Natural killer cell (primary cell): ENCODE measurements at regions not wholly inside any gene's neighbourhood (a gene's known extent, or its start where the extent isn't known, plus 50 kb on each side); places are given as distances from the start of the nearest gene placed in this dataset.

ENCODE experiments used
- ATAC-seq, 3 donors: fragments of 150-1000 bp in 2 of 3; fragments of 200-7000 bp in 1 of 3; cut with Tn5 transposase; 1 replicate in 1 of 3; 2 replicates in 2 of 3; pipeline ENCODE4 v1.10.0; 2021; ENCODE audit warnings: mild to moderate bottlenecking in 2 of 3, moderate library complexity in 2 of 3
- DNase-seq, 2 donors: peaks; one replicate each; pipeline versions ENCODE4 v3.0.0 to v3.0.0-alpha.2; 2013 to 2021; ENCODE audit warnings: mixed read lengths in 1 of 2
- H3K27ac ChIP-seq: one replicate; pipeline ENCODE4 v1.5.1; 2013; ENCODE audit warnings: mild to moderate bottlenecking, low read length
- H3K27me3 ChIP-seq: one replicate; pipeline ENCODE4 v1.6.1; 2013; ENCODE audit warnings: low read length; ENCODE audit not compliant: control insufficient read depth, insufficient read depth
- H3K36me3 ChIP-seq: one replicate; pipeline ENCODE4 v1.6.1; 2013; ENCODE audit warnings: low read length; ENCODE audit not compliant: control insufficient read depth, insufficient read depth
- H3K4me1 ChIP-seq: one replicate; pipeline ENCODE4 v1.6.1; 2013; ENCODE audit warnings: low read length; ENCODE audit not compliant: control insufficient read depth, insufficient read depth
- H3K4me3 ChIP-seq: one replicate; pipeline ENCODE4 v1.5.1; 2013; ENCODE audit warnings: low read length
- H3K9me3 ChIP-seq: one replicate; pipeline ENCODE4 v1.6.1; 2013; ENCODE audit warnings: low read length; ENCODE audit not compliant: control insufficient read depth, insufficient read depth
- H3K27ac Mint-ChIP-seq, 2 donors: one replicate each; pipeline ENCODE4 v1.8.0; 2022; ENCODE audit warnings: mild to moderate bottlenecking in 2 of 2, mixed read lengths in 2 of 2, moderate library complexity in 1 of 2
- H3K27me3 Mint-ChIP-seq, 2 donors: one replicate each; pipeline ENCODE4 v1.8.0; 2022; ENCODE audit warnings: low read depth in 2 of 2, mixed read lengths in 2 of 2
- H3K36me3 Mint-ChIP-seq: one replicate; pipeline ENCODE4 v1.8.0; 2022; ENCODE audit warnings: mixed read lengths
- H3K4me1 Mint-ChIP-seq, 2 donors: one replicate each; pipeline ENCODE4 v1.8.0; 2022; ENCODE audit warnings: mixed read lengths in 2 of 2
- H3K4me3 Mint-ChIP-seq: one replicate; pipeline ENCODE4 v1.8.0; 2022; ENCODE audit warnings: mild to moderate bottlenecking, moderate library complexity, mixed read lengths
- H3K9me3 Mint-ChIP-seq, 2 donors: one replicate each; pipeline ENCODE4 v1.8.0; 2022; ENCODE audit warnings: mixed read lengths in 2 of 2
- CTCF ChIP-seq: fragments of 200-600 bp; IDR thresholded peaks from one replicate; pipeline ENCODE4 v1.8.0; 2022; ENCODE audit warnings: antibody characterized with exemption
- WGBS: methylation state at CpG from one replicate; pipeline ENCODE4 v1.1.7; 2013; ENCODE audit warnings: missing lambda C conversion rate; ENCODE audit not compliant: insufficient coverage; 5-methylcytosine and 5-hydroxymethylcytosine counted together
- intact Hi-C: fragments of 100-400 bp; cut with micrococcal nuclease; formaldehyde crosslinking; loops from one replicate; pipeline ENCODE4 v1.14.2; 2022

GRCh38 chr17:79415909-79416308, 194.9 kb downstream of the RBFOX3 start:
- Mint-ChIP-seq H3K4me3 (no peak overlapping the region), H3K9me3 (no peaks in the 10 kb centered on the region), H3K4me1 (no peaks in the 10 kb centered on the region), H3K27me3 (no peaks in the 10 kb centered on the region), H3K36me3 (no peaks in the 10 kb centered on the region), H3K27ac (no peak overlapping the region)
- Histone ChIP-seq H3K4me3 (no peak overlapping the region), H3K36me3 (no peaks in the 10 kb centered on the region), H3K27ac (no peak overlapping the region), H3K4me1 (no peaks in the 10 kb centered on the region), H3K9me3 (no peaks in the 10 kb centered on the region), H3K27me3 (no peaks in the 10 kb centered on the region)
- ATAC-seq (no peak), DNase-seq (no peak)
- TF ChIP-seq CTCF = no peak
- intact Hi-C loops = no loop called here
- 70% methylated on average over 9 of the region's 9 CpGs for WGBS

- no peaks in the 10 kb centered on the region for H3K36me3 Mint-ChIP-seq
- DNase-seq (no peak), ATAC-seq (no peak)
- Histone ChIP-seq H3K4me3 (no peak overlapping the region), H3K9me3 (no peaks in the 10 kb centered on the region), H3K36me3 (no peaks in the 10 kb centered on the region), H3K27ac (no peak overlapping the region), H3K27me3 (no peaks in the 10 kb centered on the region), H3K4me1 (no peaks in the 10 kb centered on the region)
- H3K27ac Mint-ChIP-seq = no peak overlapping the region
- no peak for TF ChIP-seq CTCF
- H3K27me3 Mint-ChIP-seq = no peaks in the 10 kb centered on the region
- H3K4me3 Mint-ChIP-seq = no peak overlapping the region
- 55% methylated on average over 13 of the region's 13 CpGs for WGBS
- H3K9me3 Mint-ChIP-seq = no peaks in the 10 kb centered on the region
- intact Hi-C loops = no loop called here
- no peaks in the 10 kb centered on the region for H3K4me1 Mint-ChIP-seq
These were observed 195.5 kb downstream of the RBFOX3 start for GRCh38 chr17:79415365-79415764.

- Mint-ChIP-seq H3K27ac (no peak overlapping the region), H3K36me3 (no peaks in the 10 kb centered on the region)
- TF ChIP-seq CTCF = no peak
These were observed 196.0 kb downstream of the RBFOX3 start for GRCh38 chr17:79414793-79415211.

GRCh38 chr17:79414063-79414792, 196.6 kb downstream of the RBFOX3 start:
- Histone ChIP-seq H3K27ac (no peak overlapping the region), H3K4me1 (no peaks in the 10 kb centered on the region), H3K36me3 (no peaks in the 10 kb centered on the region), H3K4me3 (no peak overlapping the region), H3K27me3 (no peaks in the 10 kb centered on the region), H3K9me3 (no peaks in the 10 kb centered on the region)
- TF ChIP-seq CTCF = no peak
- no peak overlapping the region for H3K27ac Mint-ChIP-seq
- H3K36me3 Mint-ChIP-seq = no peaks in the 10 kb centered on the region
- WGBS = 71% methylated on average over 21 of the region's 21 CpGs
- H3K4me1 Mint-ChIP-seq = no peaks in the 10 kb centered on the region
- no peak for ATAC-seq
- no peaks in the 10 kb centered on the region for H3K9me3 Mint-ChIP-seq
- DNase-seq = no peak
- H3K4me3 Mint-ChIP-seq = no peak overlapping the region
- no peaks in the 10 kb centered on the region for H3K27me3 Mint-ChIP-seq
- intact Hi-C loops = no loop called here

More at GRCh38 chr17:79414793-79415211, 196.0 kb downstream of the RBFOX3 start:
- Mint-ChIP-seq H3K4me3 (no peak overlapping the region), H3K9me3 (no peaks in the 10 kb centered on the region), H3K4me1 (no peaks in the 10 kb centered on the region), H3K27me3 (no peaks in the 10 kb centered on the region)
- H3K9me3 ChIP-seq = no peaks in the 10 kb centered on the region
- no peak overlapping the region for H3K27ac ChIP-seq
- no peaks in the 10 kb centered on the region for H3K4me1 ChIP-seq
- WGBS = 69% methylated on average over 16 of the region's 16 CpGs
- no peak overlapping the region for H3K4me3 ChIP-seq
- no peak for ATAC-seq
- no peaks in the 10 kb centered on the region for H3K27me3 ChIP-seq
- no peak for DNase-seq
- no peaks in the 10 kb centered on the region for H3K36me3 ChIP-seq
- intact Hi-C loops = no loop called here
